Sigmoid colon (tissue), 4 donors: ENCODE measurements at regions not wholly inside any gene's neighbourhood (a gene's known extent, or its start where the extent isn't known, plus 50 kb on each side); places are given as distances from the start of the nearest gene placed in this dataset.

Source experiments
- CTCF ChIP-seq, 4 experiments: fragments of 450-650 bp in 3 of 4; fragments of 200-600 bp in 1 of 4; IDR thresholded peaks; one replicate each; pipeline ENCODE4 v1.5.1; 2016 to 2019; ENCODE audit warnings: antibody characterized with exemption in 4 of 4, mild to moderate bottlenecking in 3 of 4, moderate library complexity in 2 of 4
- POLR2A ChIP-seq, 2 donors: fragments of 450-650 bp; IDR thresholded peaks; one replicate each; pipeline ENCODE4 v1.6.1; 2016; ENCODE audit warnings: antibody characterized with exemption in 2 of 2, mild to moderate bottlenecking in 2 of 2, moderate library complexity in 2 of 2
- POLR2AphosphoS5 ChIP-seq, 4 donors: sonication (generic); formaldehyde crosslinking; IDR thresholded peaks; one replicate each; pipeline ENCODE4 v1.6.1; 2017; ENCODE audit warnings: antibody characterized with exemption in 4 of 4

DNA sequence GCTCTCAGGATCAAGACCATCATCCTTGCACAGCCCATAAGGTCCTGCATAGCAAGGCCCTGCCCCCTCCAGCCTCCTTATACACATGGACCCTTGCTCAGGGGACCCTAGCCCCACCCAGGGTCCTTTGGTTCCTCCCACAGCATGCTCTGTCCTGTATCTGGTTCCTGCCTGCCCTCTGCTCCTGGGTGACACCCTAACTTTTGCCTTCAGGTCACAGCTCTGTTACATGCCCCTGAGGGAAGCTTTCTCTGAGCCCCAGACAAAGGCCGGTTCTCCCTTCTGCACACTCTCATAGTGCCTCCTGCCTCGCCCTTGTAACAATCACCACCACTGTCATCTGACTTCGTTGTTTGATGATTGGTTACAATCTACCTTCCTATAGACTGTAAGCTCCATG, 204.8 kb downstream of the SMAD2 start:
- TF ChIP-seq POLR2A (IDR thresholded peaks at IDR 0.05) = no peak
- TF ChIP-seq CTCF (IDR thresholded peaks at IDR 0.05) = no peak
- no peak for TF ChIP-seq POLR2AphosphoS5 (IDR thresholded peaks at IDR 0.05)
